Mesodermal cell (in vitro differentiated cells): ENCODE measurements at regions not wholly inside any gene's neighbourhood (a gene's known extent, or its start where the extent isn't known, plus 50 kb on each side); places are given as distances from the start of the nearest gene placed in this dataset.

ENCODE experiments used
- H3K27ac ChIP-seq: 2 replicates; pipeline ENCODE4 v1.7.0; 2013; ENCODE audit warnings: mild to moderate bottlenecking, low read depth, low read length, moderate library complexity; ENCODE audit not compliant: severe bottlenecking
- H3K36me3 ChIP-seq: 2 replicates; pipeline ENCODE4 v1.7.1; 2013; ENCODE audit warnings: mild to moderate bottlenecking, low read length, moderate library complexity; ENCODE audit not compliant: control insufficient read depth, insufficient read depth
- H3K4me1 ChIP-seq: one replicate; pipeline ENCODE4 v1.7.1; 2013; ENCODE audit warnings: mild to moderate bottlenecking, low read length; ENCODE audit not compliant: insufficient read depth, control insufficient read depth, poor library complexity, severe bottlenecking
- H3K4me3 ChIP-seq: 2 replicates; pipeline ENCODE4 v1.7.0; 2013; ENCODE audit warnings: low read length, control low read depth, mild to moderate bottlenecking; ENCODE audit not compliant: insufficient read depth, poor library complexity, severe bottlenecking; ENCODE audit errors: extremely low read depth
- H3K9me3 ChIP-seq: 2 replicates; pipeline ENCODE4 v1.7.1; 2013; ENCODE audit warnings: mild to moderate bottlenecking, low read length, moderate library complexity; ENCODE audit not compliant: control insufficient read depth
- WGBS, 2 experiments: methylation state at CpG; one replicate each; pipeline ENCODE4 v1.1.5; 2013; ENCODE audit warnings: missing lambda C conversion rate in 2 of 2; ENCODE audit not compliant: insufficient coverage in 2 of 2; 5-methylcytosine and 5-hydroxymethylcytosine counted together

GRCh38 chr10:2921956-2922680, 145.2 kb upstream of the PFKP start:
- Histone ChIP-seq H3K9me3 (no peaks in the 10 kb centered on the region), H3K4me3 (no peak overlapping the region), H3K36me3 (no peaks in the 10 kb centered on the region), H3K27ac (no peak overlapping the region), H3K4me1 (peaks cover 8% of the 10 kb centered on the region)
- WGBS, 2 experiments: 90 to 91% methylated on average over 22 of the region's 26 CpGs

- Histone ChIP-seq H3K27ac (no peak overlapping the region), H3K36me3 (no peaks in the 10 kb centered on the region), H3K4me1 (peaks cover 3% of the 10 kb centered on the region), H3K9me3 (no peaks in the 10 kb centered on the region), H3K4me3 (no peak overlapping the region)
- 81 to 89% methylated on average over 6 of the region's 6 CpGs for WGBS, 2 experiments
Measured at GRCh38 chr10:2920637-2921036, 146.7 kb upstream of the PFKP start.

- no CpG with 5 or more reads among the region's 3 CpGs for WGBS, 2 experiments
Measured at GRCh38 chr10:2920168-2920567, 147.2 kb upstream of the PFKP start.

GRCh38 chr10:2919016-2919415, 148.3 kb upstream of the PFKP start:
- WGBS, 2 experiments: 89 to 93% methylated on average over 2 of the region's 2 CpGs
- Histone ChIP-seq H3K36me3 (no peaks in the 10 kb centered on the region), H3K4me3 (no peak overlapping the region), H3K4me1 (peaks cover 3% of the 10 kb centered on the region), H3K9me3 (no peaks in the 10 kb centered on the region), H3K27ac (no peak overlapping the region)

More at GRCh38 chr10:2920168-2920567, 147.2 kb upstream of the PFKP start:
- H3K4me1 ChIP-seq: peaks cover 3% of the 10 kb centered on the region
- H3K9me3 ChIP-seq: no peaks in the 10 kb centered on the region
- H3K4me3 ChIP-seq: no peak overlapping the region
- no peaks in the 10 kb centered on the region for H3K36me3 ChIP-seq
- no peak overlapping the region for H3K27ac ChIP-seq

- no peak overlapping the region for H3K27ac ChIP-seq
Measured at GRCh38 chr10:2918489-2918888, 148.9 kb upstream of the PFKP start.

GRCh38 chr10:2917926-2918325, 149.4 kb upstream of the PFKP start:
- H3K4me3 ChIP-seq: no peak overlapping the region
- H3K4me1 ChIP-seq: no peaks in the 10 kb centered on the region
- H3K9me3 ChIP-seq: no peaks in the 10 kb centered on the region
- H3K27ac ChIP-seq: no peak overlapping the region
- H3K36me3 ChIP-seq: no peaks in the 10 kb centered on the region
- WGBS, 2 experiments: 61 to 79% methylated on average over 10 of the region's 10 CpGs

More at GRCh38 chr10:2918489-2918888, 148.9 kb upstream of the PFKP start:
- Histone ChIP-seq H3K4me1 (peaks cover 3% of the 10 kb centered on the region), H3K9me3 (no peaks in the 10 kb centered on the region), H3K4me3 (no peak overlapping the region), H3K36me3 (no peaks in the 10 kb centered on the region)
- 60 to 67% methylated on average over 1 of the region's 1 CpG for WGBS, 2 experiments

- no peak overlapping the region for H3K4me3 ChIP-seq
- no peaks in the 10 kb centered on the region for H3K4me1 ChIP-seq
- H3K27ac ChIP-seq: no peak overlapping the region
- no peaks in the 10 kb centered on the region for H3K36me3 ChIP-seq
- H3K9me3 ChIP-seq: no peaks in the 10 kb centered on the region
- WGBS, 2 experiments: 89 to 97% methylated on average over 4 to 10 of the region's 11 CpGs
Measured at GRCh38 chr10:2915412-2915811, 151.9 kb upstream of the PFKP start.

- H3K36me3 ChIP-seq: no peaks in the 10 kb centered on the region
- H3K27ac ChIP-seq: no peak overlapping the region
- no peaks in the 10 kb centered on the region for H3K4me1 ChIP-seq
- H3K4me3 ChIP-seq: no peak overlapping the region
- no peaks in the 10 kb centered on the region for H3K9me3 ChIP-seq
- 70 to 100% methylated on average over 2 to 3 of the region's 5 CpGs for WGBS, 2 experiments
Measured at GRCh38 chr10:2914741-2915140, 152.6 kb upstream of the PFKP start.

- Histone ChIP-seq H3K9me3 (no peaks in the 10 kb centered on the region), H3K4me3 (no peak overlapping the region), H3K36me3 (no peaks in the 10 kb centered on the region), H3K27ac (no peak overlapping the region), H3K4me1 (no peaks in the 10 kb centered on the region)
- 94 to 97% methylated on average over 3 to 4 of the region's 4 CpGs for WGBS, 2 experiments
Measured at GRCh38 chr10:2913474-2913873, 153.9 kb upstream of the PFKP start.

GRCh38 chr10:2910656-2911055, 156.7 kb upstream of the PFKP start:
- Histone ChIP-seq H3K4me3 (no peak overlapping the region), H3K9me3 (no peaks in the 10 kb centered on the region), H3K27ac (no peak overlapping the region), H3K4me1 (no peaks in the 10 kb centered on the region), H3K36me3 (no peaks in the 10 kb centered on the region)
- 83 to 89% methylated on average over 1 to 2 of the region's 3 CpGs for WGBS, 2 experiments

- H3K36me3 ChIP-seq: no peaks in the 10 kb centered on the region
- no peak overlapping the region for H3K4me3 ChIP-seq
- no peaks in the 10 kb centered on the region for H3K9me3 ChIP-seq
- no peak overlapping the region for H3K27ac ChIP-seq
- 100% methylated on average over 1 of the region's 5 CpGs; no CpG with 5 or more reads in 1 of the 2 experiments for WGBS, 2 experiments
- no peaks in the 10 kb centered on the region for H3K4me1 ChIP-seq
Measured at GRCh38 chr10:2909921-2910320, 157.4 kb upstream of the PFKP start.
